ENCODE measurements at regions not wholly inside any gene's neighbourhood (a gene's known extent, or its start where the extent isn't known, plus 50 kb on each side); places are given as distances from the start of the nearest gene placed in this dataset.

GRCh38 chr5:8601831-8602354 lies 732.9 kb downstream of the MTRR start:
- TF ChIP-seq, protein P1, sequence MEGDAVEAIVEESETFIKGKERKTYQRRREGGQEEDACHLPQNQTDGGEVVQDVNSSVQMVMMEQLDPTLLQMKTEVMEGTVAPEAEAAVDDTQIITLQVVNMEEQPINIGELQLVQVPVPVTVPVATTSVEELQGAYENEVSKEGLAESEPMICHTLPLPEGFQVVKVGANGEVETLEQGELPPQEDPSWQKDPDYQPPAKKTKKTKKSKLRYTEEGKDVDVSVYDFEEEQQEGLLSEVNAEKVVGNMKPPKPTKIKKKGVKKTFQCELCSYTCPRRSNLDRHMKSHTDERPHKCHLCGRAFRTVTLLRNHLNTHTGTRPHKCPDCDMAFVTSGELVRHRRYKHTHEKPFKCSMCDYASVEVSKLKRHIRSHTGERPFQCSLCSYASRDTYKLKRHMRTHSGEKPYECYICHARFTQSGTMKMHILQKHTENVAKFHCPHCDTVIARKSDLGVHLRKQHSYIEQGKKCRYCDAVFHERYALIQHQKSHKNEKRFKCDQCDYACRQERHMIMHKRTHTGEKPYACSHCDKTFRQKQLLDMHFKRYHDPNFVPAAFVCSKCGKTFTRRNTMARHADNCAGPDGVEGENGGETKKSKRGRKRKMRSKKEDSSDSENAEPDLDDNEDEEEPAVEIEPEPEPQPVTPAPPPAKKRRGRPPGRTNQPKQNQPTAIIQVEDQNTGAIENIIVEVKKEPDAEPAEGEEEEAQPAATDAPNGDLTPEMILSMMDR (IDR thresholded peaks at IDR 0.05): no peak
- no peak for TF ChIP-seq POLR2A (IDR thresholded peaks at IDR 0.05)
